GM12892 (cell line): ENCODE measurements at regions not wholly inside any gene's neighbourhood (a gene's known extent, or its start where the extent isn't known, plus 50 kb on each side); places are given as distances from the start of the nearest gene placed in this dataset.

ENCODE experiments used
- DNase-seq: peaks from one replicate; pipeline ENCODE4 v3.0.0; 2011; ENCODE audit not compliant: insufficient read length
- FAIRE-seq: peaks from 2 replicates; lab custom pipeline; 2011; peaks lifted over from hg19 to GRCh38; lab: Jason Lieb, UNC
- POLR2A ChIP-seq: IDR thresholded peaks from 2 replicates; pipeline ENCODE4 v1.6.1; 2011; ENCODE audit warnings: low read depth, low read length, control low read depth
- POLR2AphosphoS5 ChIP-seq: IDR thresholded peaks from 2 replicates; pipeline ENCODE4 v1.6.1; 2011; ENCODE audit warnings: low read depth, low read length, control low read depth
- TAF1 ChIP-seq: IDR thresholded peaks from 2 replicates; pipeline ENCODE4 v1.6.1; 2011; ENCODE audit warnings: low read depth, mild to moderate bottlenecking, control low read depth, low read length, borderline replicate concordance

GRCh38 chr7:53699215-53699837 is 663.9 kb downstream of the POM121L12 start:
- TF ChIP-seq TAF1 (no peak), POLR2AphosphoS5 (no peak), POLR2A (no peak)
- FAIRE-seq (no peak), DNase-seq (no peak)

GRCh38 chr7:53719122-53719521 is 683.7 kb downstream of the POM121L12 start:
- FAIRE-seq = no peak
- DNase-seq = no peak
- TF ChIP-seq POLR2A (no peak), TAF1 (no peak), POLR2AphosphoS5 (no peak)

- DNase-seq (no peak), FAIRE-seq (no peak)
- TF ChIP-seq POLR2A (no peak), POLR2AphosphoS5 (no peak), TAF1 (no peak)
Observed at GRCh38 chr7:53740971-53741370, 705.5 kb downstream of the POM121L12 start.

GRCh38 chr7:53743697-53744402 is 708.4 kb downstream of the POM121L12 start:
- TF ChIP-seq TAF1 (no peak), POLR2AphosphoS5 (no peak), POLR2A (no peak)
- FAIRE-seq (no peak), DNase-seq (no peak)

GRCh38 chr7:53744403-53744760 is 708.9 kb downstream of the POM121L12 start:
- no peak for TF ChIP-seq POLR2A
- no peak for TF ChIP-seq TAF1
- no peak for TF ChIP-seq POLR2AphosphoS5
- no peak for FAIRE-seq
- DNase-seq = no peak

- no peak for DNase-seq
- FAIRE-seq = no peak
- no peak for TF ChIP-seq POLR2AphosphoS5
- no peak for TF ChIP-seq TAF1
- no peak for TF ChIP-seq POLR2A
Observed at GRCh38 chr7:53756946-53757345, 721.5 kb downstream of the POM121L12 start.

GRCh38 chr7:53768186-53768585 is 732.8 kb downstream of the POM121L12 start:
- no peak for DNase-seq
- no peak for FAIRE-seq
- TF ChIP-seq POLR2A (no peak), TAF1 (no peak), POLR2AphosphoS5 (no peak)

- no peak for DNase-seq
- no peak for FAIRE-seq
- no peak for TF ChIP-seq POLR2A
- no peak for TF ChIP-seq TAF1
- no peak for TF ChIP-seq POLR2AphosphoS5
Observed at GRCh38 chr7:53771701-53772100, 736.3 kb downstream of the POM121L12 start.

- no peak for TF ChIP-seq POLR2A
- no peak for TF ChIP-seq POLR2AphosphoS5
- TF ChIP-seq TAF1 = no peak
- FAIRE-seq (no peak), DNase-seq (no peak)
Observed at GRCh38 chr7:53776323-53776722, 740.9 kb downstream of the POM121L12 start.

GRCh38 chr7:53789741-53790140 is 752.4 kb upstream of the VSTM2A start:
- TF ChIP-seq POLR2AphosphoS5 (no peak), TAF1 (no peak), POLR2A (no peak)
- DNase-seq (no peak), FAIRE-seq (no peak)

- FAIRE-seq (no peak), DNase-seq (no peak)
- no peak for TF ChIP-seq POLR2A
- no peak for TF ChIP-seq POLR2AphosphoS5
- no peak for TF ChIP-seq TAF1
Observed at GRCh38 chr7:53794816-53795215, 747.4 kb upstream of the VSTM2A start.

GRCh38 chr7:53800746-53801145 is 741.4 kb upstream of the VSTM2A start:
- FAIRE-seq (no peak), DNase-seq (no peak)
- no peak for TF ChIP-seq TAF1
- TF ChIP-seq POLR2A = no peak
- TF ChIP-seq POLR2AphosphoS5 = no peak
